ENCODE measurements at regions not wholly inside any gene's neighbourhood (a gene's known extent, or its start where the extent isn't known, plus 50 kb on each side); places are given as distances from the start of the nearest gene placed in this dataset.

GRCh38 chr11:133669371-133670053, 137.2 kb upstream of the OPCML start:
- ATAC-seq (no peak), FAIRE-seq (no peak), DNase-seq (ENCODE audit: low read depth in 1 of 2, low spot score in 1 of 2) (no peak)
- ChIA-PET CTCF (no interaction called here), POLR2A (no interaction called here)
- WGBS (ENCODE audit: missing lambda C conversion rate): 23% methylated on average over 12 of the region's 12 CpGs
- no peak for TF ChIP-seq NR3C1 (IDR thresholded peaks at IDR 0.05)
- TF ChIP-seq CHD2 (IDR thresholded peaks at IDR 0.05; ENCODE audit: low read length, partially characterized antibody): no peak
- TF ChIP-seq HEYL (CRISPR knock-in tag; IDR thresholded peaks at IDR 0.05): no peak
- no peak for TF ChIP-seq TP53 (CRISPR knock-in tag; IDR thresholded peaks at IDR 0.05)
- TF ChIP-seq EP300 (IDR thresholded peaks at IDR 0.05): no peak
- H3K4me1 ChIP-seq: no peaks in the 10 kb centered on the region
- H3K9me3 ChIP-seq: no peaks in the 10 kb centered on the region
- H3K27ac ChIP-seq: no peak overlapping the region
- H3K4me2 ChIP-seq: no peak overlapping the region
- no peak overlapping the region for H3K4me3 ChIP-seq

GRCh38 chr11:133663135-133663985, 131.1 kb upstream of the OPCML start:
- no peaks in the 10 kb centered on the region for H3K9me3 ChIP-seq
- no peak overlapping the region for H3K4me2 ChIP-seq
- WGBS (ENCODE audit: missing lambda C conversion rate): 17% methylated on average over 13 of the region's 13 CpGs
- ATAC-seq (no peak), FAIRE-seq (no peak), DNase-seq (ENCODE audit: low read depth in 1 of 2, low spot score in 1 of 2) (no peak)
- CTCF ChIA-PET: no interaction called here
- H3K4me3 ChIP-seq: no peak overlapping the region
- no peak overlapping the region for H3K27ac ChIP-seq
- H3K4me1 ChIP-seq: no peaks in the 10 kb centered on the region
- POLR2A ChIA-PET: no interaction called here
- TF ChIP-seq ZNF302 (CRISPR knock-in tag; IDR thresholded peaks at IDR 0.05) (no peak), RNF2 (IDR thresholded peaks at IDR 0.05; ENCODE audit: borderline replicate concordance, low read depth) (no peak)

GRCh38 chr11:133661846-133662245, 129.5 kb upstream of the OPCML start:
- ATAC-seq (no peak), DNase-seq (ENCODE audit: low read depth in 1 of 2, low spot score in 1 of 2) (no peak), FAIRE-seq (no peak)
- Histone ChIP-seq H3K9me3 (no peaks in the 10 kb centered on the region), H3K4me1 (no peaks in the 10 kb centered on the region), H3K27ac (no peak overlapping the region), H3K4me2 (no peak overlapping the region), H3K4me3 (no peak overlapping the region)
- WGBS (ENCODE audit: missing lambda C conversion rate): 2% methylated on average over 9 of the region's 9 CpGs
- CTCF ChIA-PET: no interaction called here
- POLR2A ChIA-PET: no interaction called here
- TF ChIP-seq MAFK (IDR thresholded peaks at IDR 0.05; ENCODE audit: partially characterized antibody) (no peak), NPAS2 (CRISPR knock-in tag; IDR thresholded peaks at IDR 0.05; ENCODE audit: borderline replicate concordance) (no peak), SMC3 (IDR thresholded peaks at IDR 0.05) (no peak), MAZ (IDR thresholded peaks at IDR 0.05; ENCODE audit: borderline replicate concordance, low read depth, low read length) (no peak), TP53 (CRISPR knock-in tag; IDR thresholded peaks at IDR 0.05) (no peak), ATOH8 (CRISPR knock-in tag; IDR thresholded peaks at IDR 0.05; ENCODE audit: low read depth) (no peak), PHF8 (IDR thresholded peaks at IDR 0.05; ENCODE audit: borderline replicate concordance, low read depth) (no peak), TFCP2L1 (CRISPR knock-in tag; IDR thresholded peaks at IDR 0.05) (no peak), HOXB13 (CRISPR knock-in tag; IDR thresholded peaks at IDR 0.05; ENCODE audit: low read depth) (no peak), MYC (IDR thresholded peaks at IDR 0.05; ENCODE audit: borderline replicate concordance, low read length) (no peak), ZSCAN20 (CRISPR knock-in tag; IDR thresholded peaks at IDR 0.05) (no peak), USF2 (IDR thresholded peaks at IDR 0.05) (no peak), REST (IDR thresholded peaks at IDR 0.05) (no peak), POLR2AphosphoS2 (conservative IDR thresholded peaks at IDR 0.05; ENCODE audit: low read length) (no peak), KDM5A (IDR thresholded peaks at IDR 0.05) (no peak)

All from A549 (cell line).